Mammary epithelial cell (primary cell): ENCODE measurements at regions not wholly inside any gene's neighbourhood (a gene's known extent, or its start where the extent isn't known, plus 50 kb on each side); places are given as distances from the start of the nearest gene placed in this dataset.

Experiments used
- CTCF ChIP-seq, 2 donors: IDR thresholded peaks in 1 of 2; conservative IDR thresholded peaks in 1 of 2; 2 replicates each; pipeline ENCODE4 v1.5.1; 2011 to 2012; ENCODE audit warnings: inconsistent platforms in 2 of 2, low read length in 2 of 2, mild to moderate bottlenecking in 2 of 2, control low read depth in 1 of 2, low read depth in 1 of 2; ENCODE audit not compliant: insufficient read depth in 1 of 2; ENCODE audit errors: extremely low read depth in 1 of 2
- EZH2 ChIP-seq: IDR thresholded peaks from 2 replicates; pipeline ENCODE4 v1.6.1; 2012; ENCODE audit warnings: low read length, inconsistent platforms, borderline replicate concordance

- no peak for TF ChIP-seq CTCF (conservative IDR thresholded peaks at IDR 0.05 in 1 of 2, IDR thresholded peaks at IDR 0.05 in 1 of 2; ENCODE audit: extremely low read depth in 1 of 2, insufficient read depth in 1 of 2, low read depth in 1 of 2, low read length in 2 of 2)
- TF ChIP-seq EZH2 = no peak
These were observed 833.4 kb upstream of the ATXN8OS start for GRCh38 chr13:69274231-69274630.
